HCT116 (cell line): ENCODE measurements at regions not wholly inside any gene's neighbourhood (a gene's known extent, or its start where the extent isn't known, plus 50 kb on each side); places are given as distances from the start of the nearest gene placed in this dataset.

Experiments used
- ATAC-seq: fragments of 200-7000 bp; cut with Tn5 transposase; 2 replicates; pipeline ENCODE4 v1.9.1; 2020; ENCODE audit warnings: mild to moderate bottlenecking, moderate library complexity
- BruUV-seq: library from RNA; stranded (reverse); fragments of 400-500 nt; replicated peaks from 2 replicates; lab custom pipeline; 2021; lab: Mats Ljungman, UMichigan
- CTCF ChIA-PET: fragments of 300-600 bp; sonication (Branson Sonifier 250); formaldehyde crosslinking; loops from one replicate; lab custom pipeline; 2021; ENCODE audit warnings: antibody characterized with exemption; lab: Charles Lee
- POLR2A ChIA-PET: fragments of 300-600, 350-600 bp; sonication (Branson Sonifier 250); formaldehyde crosslinking; loops from one replicate; lab custom pipeline; 2021; ENCODE audit warnings: antibody characterized with exemption; lab: Charles Lee
- RAD21 ChIA-PET, 2 experiments: fragments of 300-600 bp; sonication (Branson Sonifier 250); formaldehyde crosslinking; loops; one replicate each; lab custom pipeline; 2023; ENCODE audit warnings: low total read pairs in 2 of 2; ENCODE audit not compliant: uncharacterized antibody in 2 of 2, unreplicated experiment in 2 of 2, low non-redundant PET in 1 of 2; lab: Charles Lee
- DNase-seq: peaks from one replicate; pipeline ENCODE4 v3.0.0-alpha.2; 2010; ENCODE audit warnings: low read depth, low spot score
- H2AFZ ChIP-seq: fragments of 200-600 bp; shearing (Covaris generic), sonication (generic); 2 replicates; pipeline ENCODE4 v1.6.1; 2017; ENCODE audit warnings: low read depth, mixed run types, mixed read lengths, antibody characterized with exemption, low read length; ENCODE audit not compliant: poor library complexity, severe bottlenecking
- H3K27ac ChIP-seq: 2 replicates; pipeline ENCODE4 v1.5.1; 2012; ENCODE audit warnings: low read depth, low read length
- H3K27me3 ChIP-seq: fragments of 200-600 bp; sonication (generic); 2 replicates; pipeline ENCODE4 v1.6.1; 2016; ENCODE audit warnings: mixed run types, low read length, mixed read lengths; ENCODE audit not compliant: insufficient read depth
- H3K36me3 ChIP-seq, 2 experiments: fragments of 200-500 bp in 1 of 2; fragments of 200-600 bp in 1 of 2; sonication (Bioruptor generic) in 1 of 2; sonication (generic) in 1 of 2; 2 replicates each; pipeline versions ENCODE4 v1.5.1 to v1.6.1; 2014 to 2016; ENCODE audit warnings: low read length in 2 of 2, inconsistent platforms in 1 of 2, mixed read lengths in 1 of 2, mixed run types in 1 of 2; ENCODE audit not compliant: insufficient read depth in 2 of 2, control insufficient read depth in 1 of 2
- H3K4me1 ChIP-seq, 2 experiments: fragments of 200-600 bp in 1 of 2; sonication (generic) in 1 of 2; 2 replicates each; pipeline versions ENCODE4 v1.5.1 to v1.6.1; 2012 to 2017; ENCODE audit warnings: low read length in 2 of 2, inconsistent platforms in 1 of 2, mild to moderate bottlenecking in 1 of 2, mixed read lengths in 1 of 2, mixed run types in 1 of 2, moderate library complexity in 1 of 2; ENCODE audit not compliant: insufficient read depth in 2 of 2, control insufficient read depth in 1 of 2
- H3K4me2 ChIP-seq: fragments of 200-600 bp; sonication (generic); 2 replicates; pipeline ENCODE4 v1.6.1; 2017; ENCODE audit warnings: mixed run types, low read length, mixed read lengths
- H3K4me3 ChIP-seq, 2 experiments: fragments of 200-600 bp in 1 of 2; sonication (generic) in 1 of 2; replicated peaks in 1 of 2; 2 replicates each; pipeline ENCODE4 v1.5.1; 2011 to 2016; ENCODE audit warnings: low read length in 2 of 2, control low read depth in 1 of 2, low read depth in 1 of 2, mild to moderate bottlenecking in 1 of 2, mixed read lengths in 1 of 2, mixed run types in 1 of 2
- H3K79me2 ChIP-seq: fragments of 200-600 bp; sonication (generic); 2 replicates; pipeline ENCODE4 v1.6.1; 2017; ENCODE audit warnings: mild to moderate bottlenecking, mixed run types, low read length, moderate library complexity, mixed read lengths; ENCODE audit not compliant: insufficient read depth
- H3K9ac ChIP-seq: fragments of 200-600 bp; sonication (generic); 2 replicates; pipeline ENCODE4 v1.6.1; 2016; ENCODE audit warnings: low read length, mixed read lengths
- H3K9me2 ChIP-seq: fragments of 200-600 bp; sonication (generic), shearing (Covaris generic); 2 replicates; pipeline ENCODE4 v1.6.1; 2017; ENCODE audit warnings: mixed run types, mild to moderate bottlenecking, moderate library complexity; ENCODE audit not compliant: insufficient read depth
- H3K9me3 ChIP-seq, 2 experiments: fragments of 200-500 bp in 1 of 2; fragments of 200-600 bp in 1 of 2; sonication (Bioruptor generic) in 1 of 2; sonication (generic) in 1 of 2; 2 replicates each; pipeline ENCODE4 v1.6.1; 2014 to 2017; ENCODE audit warnings: low read length in 2 of 2, mixed read lengths in 2 of 2, inconsistent platforms in 1 of 2, low read depth in 1 of 2, mild to moderate bottlenecking in 1 of 2, mixed run types in 1 of 2, moderate library complexity in 1 of 2; ENCODE audit not compliant: control insufficient read depth in 1 of 2, insufficient read depth in 1 of 2
- H4K20me1 ChIP-seq: fragments of 200-600 bp; sonication (generic), shearing (Covaris generic); 2 replicates; pipeline ENCODE4 v1.6.1; 2017; ENCODE audit warnings: mixed run types, mild to moderate bottlenecking, moderate library complexity; ENCODE audit not compliant: insufficient read depth
- CBX3 ChIP-seq: IDR thresholded peaks from 2 replicates; pipeline ENCODE4 v1.6.1; 2012; ENCODE audit warnings: low read depth
- CEBPB ChIP-seq: IDR thresholded peaks from 2 replicates; pipeline ENCODE4 v1.6.1; 2012; ENCODE audit warnings: low read depth
- CTCF ChIP-seq, 3 experiments: fragments of 200-600 bp in 1 of 3; sonication (generic) in 1 of 3; IDR thresholded peaks in 2 of 3; conservative IDR thresholded peaks in 1 of 3; 2 replicates each; pipeline ENCODE4 v1.5.1; 2012 to 2017; ENCODE audit warnings: low read depth in 2 of 3, low read length in 2 of 3, antibody characterized with exemption in 1 of 3, borderline replicate concordance in 1 of 3, control low read depth in 1 of 3, mild to moderate bottlenecking in 1 of 3, mixed read lengths in 1 of 3, mixed run types in 1 of 3, moderate library complexity in 1 of 3; ENCODE audit not compliant: insufficient read depth in 1 of 3
- EGR1 ChIP-seq: IDR thresholded peaks from 2 replicates; pipeline ENCODE4 v1.6.1; 2012; ENCODE audit warnings: low read depth
- ELF1 ChIP-seq: IDR thresholded peaks from 2 replicates; pipeline ENCODE4 v1.6.1; 2012; ENCODE audit warnings: low read depth, borderline replicate concordance
- EZH2phosphoT487 ChIP-seq: fragments of 200-600 bp; IDR thresholded peaks from 2 replicates; pipeline ENCODE4 v1.6.1; 2018; ENCODE audit warnings: antibody characterized with exemption, borderline replicate concordance
- FOSL1 ChIP-seq: IDR thresholded peaks from 2 replicates; pipeline ENCODE4 v1.6.1; 2012; ENCODE audit warnings: low read depth
- JUND ChIP-seq: IDR thresholded peaks from 2 replicates; pipeline ENCODE4 v1.6.1; 2012
- MAX ChIP-seq: IDR thresholded peaks from 2 replicates; pipeline ENCODE4 v1.6.1; 2012
- POLR2AphosphoS5 ChIP-seq: IDR thresholded peaks from 2 replicates; pipeline ENCODE4 v1.6.1; 2011; ENCODE audit warnings: mild to moderate bottlenecking, low read depth, low read length, moderate library complexity
- RAD21 ChIP-seq: IDR thresholded peaks from 2 replicates; pipeline ENCODE4 v1.6.1; 2012; ENCODE audit warnings: low read depth, mild to moderate bottlenecking
- REST ChIP-seq: IDR thresholded peaks from 2 replicates; pipeline ENCODE4 v1.6.1; 2012; ENCODE audit warnings: low read depth
- SIN3A ChIP-seq: IDR thresholded peaks from 2 replicates; pipeline ENCODE4 v1.6.1; 2012; ENCODE audit warnings: low read depth
- SP1 ChIP-seq: IDR thresholded peaks from 2 replicates; pipeline ENCODE4 v1.6.1; 2012; ENCODE audit warnings: low read depth
- TCF7L2 ChIP-seq: IDR thresholded peaks from 2 replicates; pipeline ENCODE4 v1.7.0; 2011; ENCODE audit warnings: borderline replicate concordance, inconsistent platforms; ENCODE audit not compliant: insufficient read depth, insufficient read length; ENCODE audit errors: extremely low read depth
- ZFX ChIP-seq: fragments of 450-650 bp; IDR thresholded peaks from 2 replicates; pipeline ENCODE4 v1.6.1; 2017
- intact Hi-C: fragments of 100-400 bp; cut with micrococcal nuclease; formaldehyde crosslinking; loops from 2 replicates; pipeline ENCODE4 v1.10.0; 2022

GRCh38 chr1:224873434-224874369 lies 55.8 kb upstream of the DNAH14 start:
- H3K9ac ChIP-seq, result no peak overlapping the region
- no TSS peak for BruUV-seq
- ChIA-PET POLR2A (no interaction called here), RAD21 (no interaction called here), CTCF (interaction anchor here (1.6 kb wide), 1 partner anchor 22 kb away, joined by 4 read pairs; no protein-coding TSS in a partner anchor)
- no peak overlapping the region for H3K4me2 ChIP-seq
- no peaks in the 10 kb centered on the region for H3K36me3 ChIP-seq
- H3K4me3 ChIP-seq, result no peak overlapping the region
- H4K20me1 ChIP-seq, result no peaks in the 10 kb centered on the region
- intact Hi-C loops, result no loop called here
- no peak for ATAC-seq
- H3K27me3 ChIP-seq, result no peaks in the 10 kb centered on the region; the same call in 1 of the 2 replicates
- no peak overlapping the region for H3K27ac ChIP-seq
- no peaks in the 10 kb centered on the region for H3K79me2 ChIP-seq
- H3K4me1 ChIP-seq, result no peaks in the 10 kb centered on the region
- TF ChIP-seq SP1 (no peak), REST (no peak), POLR2AphosphoS5 (no peak), TCF7L2 (no peak), CBX3 (no peak), CEBPB (no peak), MAX (no peak), EGR1 (no peak), EZH2phosphoT487 (no peak), ZFX (no peak), SIN3A (no peak), RAD21 (no peak), JUND (no peak), CTCF (IDR thresholded peaks at IDR 0.05 in 2 of 3, conservative IDR thresholded peaks at IDR 0.05 in 1 of 3; ENCODE audit: borderline replicate concordance in 1 of 3, insufficient read depth in 1 of 3, low read depth in 2 of 3, low read length in 2 of 3) (no peak), FOSL1 (no peak), ELF1 (no peak)
- H2AFZ ChIP-seq, result no peak overlapping the region
- no peak for DNase-seq
- no peaks in the 10 kb centered on the region for H3K9me2 ChIP-seq
- H3K9me3 ChIP-seq, result no peaks in the 10 kb centered on the region
